MM.1S (cell line): ENCODE measurements at regions not wholly inside any gene's neighbourhood (a gene's known extent, or its start where the extent isn't known, plus 50 kb on each side); places are given as distances from the start of the nearest gene placed in this dataset.

Experiments used
- CTCF ChIP-seq: fragments of 300-600 bp; sonication (generic); IDR thresholded peaks from 2 replicates; pipeline ENCODE4 v1.5.1; 2016; ENCODE audit warnings: antibody characterized with exemption, low read length, mixed read lengths
- EZH2phosphoT487 ChIP-seq: fragments of 300-600 bp; sonication (generic); IDR thresholded peaks from 2 replicates; pipeline ENCODE4 v1.6.1; 2018; ENCODE audit warnings: antibody characterized with exemption, low read length

- no peak for TF ChIP-seq CTCF
- TF ChIP-seq EZH2phosphoT487: no peak
Measured at GRCh38 chr4:97038146-97038516, 1105.1 kb downstream of the STPG2 start.
